Kidney epithelial cell (primary cell): ENCODE measurements at regions not wholly inside any gene's neighbourhood (a gene's known extent, or its start where the extent isn't known, plus 50 kb on each side); places are given as distances from the start of the nearest gene placed in this dataset.

Experiments used
- DNase-seq: peaks from one replicate; pipeline ENCODE4 v3.0.0-alpha.2; 2010; ENCODE audit warnings: low read depth
- H3K27me3 ChIP-seq: 2 replicates; pipeline ENCODE4 v1.6.0; 2011; ENCODE audit warnings: low read length; ENCODE audit not compliant: control insufficient read depth, insufficient read depth
- H3K36me3 ChIP-seq: 2 replicates; pipeline ENCODE4 v1.5.1; 2011; ENCODE audit warnings: low read length; ENCODE audit not compliant: control insufficient read depth, insufficient read depth
- H3K4me3 ChIP-seq: 2 replicates; pipeline ENCODE4 v1.5.1; 2011; ENCODE audit warnings: low read depth, mild to moderate bottlenecking, control low read depth, low read length
- CTCF ChIP-seq: IDR thresholded peaks from 2 replicates; pipeline ENCODE4 v1.5.1; 2011; ENCODE audit warnings: mild to moderate bottlenecking, moderate library complexity, low read length, control low read depth, inconsistent platforms; ENCODE audit not compliant: insufficient read depth, poor library complexity, severe bottlenecking

GRCh38 chr7:91771921-91772815, 108.3 kb downstream of the MTERF1 start:
- Histone ChIP-seq H3K27me3 (no peaks in the 10 kb centered on the region), H3K4me3 (no peak overlapping the region), H3K36me3 (no peaks in the 10 kb centered on the region)
- TF ChIP-seq CTCF = no peak
- DNase-seq = no peak

GRCh38 chr7:91776171-91776570, 104.3 kb downstream of the MTERF1 start:
- no peak overlapping the region for H3K4me3 ChIP-seq
- DNase-seq = no peak
- TF ChIP-seq CTCF = no peak
- no peaks in the 10 kb centered on the region for H3K36me3 ChIP-seq
- H3K27me3 ChIP-seq = no peaks in the 10 kb centered on the region

GRCh38 chr7:91777522-91777921, 103.0 kb downstream of the MTERF1 start:
- Histone ChIP-seq H3K4me3 (no peak overlapping the region), H3K27me3 (no peaks in the 10 kb centered on the region), H3K36me3 (no peaks in the 10 kb centered on the region)
- DNase-seq = no peak
- no peak for TF ChIP-seq CTCF

- Histone ChIP-seq H3K27me3 (no peaks in the 10 kb centered on the region), H3K4me3 (no peak overlapping the region), H3K36me3 (no peaks in the 10 kb centered on the region)
- TF ChIP-seq CTCF = no peak
- no peak for DNase-seq
These were observed 102.1 kb downstream of the MTERF1 start for GRCh38 chr7:91778416-91778815.

- TF ChIP-seq CTCF = no peak
- no peak for DNase-seq
- no peak overlapping the region for H3K4me3 ChIP-seq
- no peaks in the 10 kb centered on the region for H3K36me3 ChIP-seq
- no peaks in the 10 kb centered on the region for H3K27me3 ChIP-seq
These were observed 100.0 kb downstream of the MTERF1 start for GRCh38 chr7:91780521-91780920.

- H3K4me3 ChIP-seq = no peak overlapping the region
These were observed 96.0 kb downstream of the MTERF1 start for GRCh38 chr7:91784469-91784868.

More at GRCh38 chr7:91784469-91784868, 96.0 kb downstream of the MTERF1 start:
- no peak for TF ChIP-seq CTCF
- Histone ChIP-seq H3K36me3 (no peaks in the 10 kb centered on the region), H3K27me3 (no peaks in the 10 kb centered on the region)
- DNase-seq = peak; percentile 9
